ENCODE measurements at regions not wholly inside any gene's neighbourhood (a gene's known extent, or its start where the extent isn't known, plus 50 kb on each side); places are given as distances from the start of the nearest gene placed in this dataset.

- Histone ChIP-seq H3K4me3 (no peak overlapping the region), H3K27ac (replicated peaks) (no peak overlapping the region), H3K27me3 (ENCODE audit: low read depth) (no peaks in the 10 kb centered on the region), H3K4me1 (no peaks in the 10 kb centered on the region), H3K36me3 (no peaks in the 10 kb centered on the region), H3K9me3 (replicated peaks) (no peaks in the 10 kb centered on the region)
- DNase-seq, result no peak
- intact Hi-C loops (cut with micrococcal nuclease), result no loop called here
- no peak for TF ChIP-seq CTCF (IDR thresholded peaks at IDR 0.05; ENCODE audit: borderline replicate concordance)
Measured at GRCh38 chr13:105428811-105429210, 1106.7 kb downstream of the EFNB2 start.

GRCh38 chr13:105426441-105426840 is 1109.0 kb downstream of the EFNB2 start:
- intact Hi-C loops (cut with micrococcal nuclease), result no loop called here
- TF ChIP-seq CTCF (IDR thresholded peaks at IDR 0.05; ENCODE audit: borderline replicate concordance), result no peak
- no peak overlapping the region for H3K4me3 ChIP-seq
- no peaks in the 10 kb centered on the region for H3K36me3 ChIP-seq
- H3K27ac ChIP-seq (replicated peaks), result no peak overlapping the region
- DNase-seq, result no peak
- H3K9me3 ChIP-seq (replicated peaks), result no peaks in the 10 kb centered on the region
- no peaks in the 10 kb centered on the region for H3K4me1 ChIP-seq
- H3K27me3 ChIP-seq (ENCODE audit: low read depth), result no peaks in the 10 kb centered on the region

- H3K27ac ChIP-seq (replicated peaks), result no peak overlapping the region
- intact Hi-C loops (cut with micrococcal nuclease), result no loop called here
- H3K27me3 ChIP-seq (ENCODE audit: low read depth), result no peaks in the 10 kb centered on the region
- TF ChIP-seq CTCF (IDR thresholded peaks at IDR 0.05; ENCODE audit: borderline replicate concordance), result no peak
- H3K4me3 ChIP-seq, result no peak overlapping the region
- no peaks in the 10 kb centered on the region for H3K9me3 ChIP-seq (replicated peaks)
- DNase-seq, result no peak
- H3K36me3 ChIP-seq, result no peaks in the 10 kb centered on the region
- H3K4me1 ChIP-seq, result no peaks in the 10 kb centered on the region
Measured at GRCh38 chr13:105414639-105415038, 1120.8 kb downstream of the EFNB2 start.

- intact Hi-C loops (cut with micrococcal nuclease), result no loop called here
Measured at GRCh38 chr13:105412171-105412570, 1123.3 kb downstream of the EFNB2 start.

GRCh38 chr13:105410602-105411001 is 1124.9 kb downstream of the EFNB2 start:
- Histone ChIP-seq H3K36me3 (no peaks in the 10 kb centered on the region), H3K27me3 (ENCODE audit: low read depth) (no peaks in the 10 kb centered on the region), H3K27ac (replicated peaks) (no peak overlapping the region), H3K4me3 (peak overlapping the region; percentile 29), H3K9me3 (replicated peaks) (no peaks in the 10 kb centered on the region), H3K4me1 (no peaks in the 10 kb centered on the region)
- DNase-seq, result peak; percentile 47
- intact Hi-C loops (cut with micrococcal nuclease), result no loop called here
- peak; percentile 69 for TF ChIP-seq CTCF (IDR thresholded peaks at IDR 0.05; ENCODE audit: borderline replicate concordance)

More at GRCh38 chr13:105412171-105412570, 1123.3 kb downstream of the EFNB2 start:
- no peak overlapping the region for H3K27ac ChIP-seq (replicated peaks)
- no peak for TF ChIP-seq CTCF (IDR thresholded peaks at IDR 0.05; ENCODE audit: borderline replicate concordance)
- H3K4me1 ChIP-seq, result no peaks in the 10 kb centered on the region
- no peaks in the 10 kb centered on the region for H3K27me3 ChIP-seq (ENCODE audit: low read depth)
- no peak overlapping the region for H3K4me3 ChIP-seq
- no peak for DNase-seq
- no peaks in the 10 kb centered on the region for H3K9me3 ChIP-seq (replicated peaks)
- H3K36me3 ChIP-seq, result no peaks in the 10 kb centered on the region

GRCh38 chr13:105406551-105406950 is 1128.9 kb downstream of the EFNB2 start:
- no peak for DNase-seq
- H3K27me3 ChIP-seq (ENCODE audit: low read depth), result no peaks in the 10 kb centered on the region
- no peak for TF ChIP-seq CTCF (IDR thresholded peaks at IDR 0.05; ENCODE audit: borderline replicate concordance)
- H3K4me1 ChIP-seq, result no peaks in the 10 kb centered on the region
- H3K9me3 ChIP-seq (replicated peaks), result no peaks in the 10 kb centered on the region
- H3K27ac ChIP-seq (replicated peaks), result no peak overlapping the region
- intact Hi-C loops (cut with micrococcal nuclease), result no loop called here
- H3K36me3 ChIP-seq, result no peaks in the 10 kb centered on the region
- H3K4me3 ChIP-seq, result no peak overlapping the region
